ENCODE measurements at regions not wholly inside any gene's neighbourhood (a gene's known extent, or its start where the extent isn't known, plus 50 kb on each side); places are given as distances from the start of the nearest gene placed in this dataset.

DNA sequence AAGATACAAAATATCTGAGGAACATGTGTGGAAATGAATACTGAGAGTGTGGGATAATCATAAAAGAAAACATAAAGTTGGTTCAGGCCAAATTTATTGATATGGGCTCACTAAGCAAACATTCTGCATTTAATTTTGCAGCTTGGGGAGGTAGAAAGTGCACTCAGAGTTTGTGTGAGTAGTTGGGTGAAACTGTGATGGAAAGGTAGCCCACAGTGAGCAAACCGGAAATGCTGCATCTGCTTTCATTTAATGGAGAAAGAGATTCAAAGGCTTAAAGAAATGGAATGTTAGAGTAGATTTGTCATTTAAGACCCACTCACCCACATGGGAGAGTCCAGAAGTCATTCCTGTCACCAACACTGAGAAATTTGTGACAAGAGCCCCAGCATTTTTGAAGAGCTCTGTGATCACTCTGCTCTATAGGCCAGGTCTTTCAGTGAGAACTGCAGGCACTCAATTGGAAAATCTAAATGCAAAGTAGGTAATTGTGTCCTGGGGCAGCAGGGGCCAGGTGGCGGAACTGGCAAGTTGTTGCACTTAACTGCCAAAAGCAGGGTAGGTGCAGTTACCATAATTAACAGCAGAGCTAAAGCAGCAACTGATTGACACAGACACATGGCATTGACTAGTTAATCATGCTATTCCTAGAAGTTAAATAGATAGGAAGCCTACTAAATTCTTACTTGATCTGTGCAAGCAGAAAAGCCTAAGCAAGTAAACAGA is 1228.3 kb upstream of the PCDH20 start:
- TF ChIP-seq, protein P1, sequence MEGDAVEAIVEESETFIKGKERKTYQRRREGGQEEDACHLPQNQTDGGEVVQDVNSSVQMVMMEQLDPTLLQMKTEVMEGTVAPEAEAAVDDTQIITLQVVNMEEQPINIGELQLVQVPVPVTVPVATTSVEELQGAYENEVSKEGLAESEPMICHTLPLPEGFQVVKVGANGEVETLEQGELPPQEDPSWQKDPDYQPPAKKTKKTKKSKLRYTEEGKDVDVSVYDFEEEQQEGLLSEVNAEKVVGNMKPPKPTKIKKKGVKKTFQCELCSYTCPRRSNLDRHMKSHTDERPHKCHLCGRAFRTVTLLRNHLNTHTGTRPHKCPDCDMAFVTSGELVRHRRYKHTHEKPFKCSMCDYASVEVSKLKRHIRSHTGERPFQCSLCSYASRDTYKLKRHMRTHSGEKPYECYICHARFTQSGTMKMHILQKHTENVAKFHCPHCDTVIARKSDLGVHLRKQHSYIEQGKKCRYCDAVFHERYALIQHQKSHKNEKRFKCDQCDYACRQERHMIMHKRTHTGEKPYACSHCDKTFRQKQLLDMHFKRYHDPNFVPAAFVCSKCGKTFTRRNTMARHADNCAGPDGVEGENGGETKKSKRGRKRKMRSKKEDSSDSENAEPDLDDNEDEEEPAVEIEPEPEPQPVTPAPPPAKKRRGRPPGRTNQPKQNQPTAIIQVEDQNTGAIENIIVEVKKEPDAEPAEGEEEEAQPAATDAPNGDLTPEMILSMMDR (IDR thresholded peaks at IDR 0.05; ENCODE audit: low read depth, low read length), result no peak
- TF ChIP-seq EZH2phosphoT487 (IDR thresholded peaks at IDR 0.05; ENCODE audit: low read depth), result no peak
